HT1080 (cell line): ENCODE measurements at regions not wholly inside any gene's neighbourhood (a gene's known extent, or its start where the extent isn't known, plus 50 kb on each side); places are given as distances from the start of the nearest gene placed in this dataset. TPM values are rescaled to one million over a fixed set of nuclear protein-coding genes. Genes with fewer than 3 reads are reported as not detected.

Experiments used
- DNase-seq: peaks from one replicate; pipeline ENCODE4 v3.0.0-alpha.2; 2015; ENCODE audit warnings: low read depth
- small RNA-seq: library from RNA; depleted of rRNA; stranded (forward); fragments of <200 nt; gene quantifications from one replicate; pipeline ENCODE3, GENCODE V24; 2014

- no peak for DNase-seq
These were observed 163.9 kb downstream of the HIPK3 start for GRCh38 chr11:33420959-33421566.

GRCh38 chr11:33419924-33420323 lies 162.7 kb downstream of the HIPK3 start:
- DNase-seq, result no peak

GRCh38 chr11:33417121-33417520 lies 159.9 kb downstream of the HIPK3 start:
- no peak for DNase-seq

GRCh38 chr11:33413301-33413700 lies 156.1 kb downstream of the HIPK3 start:
- DNase-seq, result no peak

GRCh38 chr11:33412241-33412640 lies 155.1 kb downstream of the HIPK3 start:
- DNase-seq, result no peak

GRCh38 chr11:33411751-33412150 lies 154.6 kb downstream of the HIPK3 start:
- no peak for DNase-seq

GRCh38 chr11:33410086-33410765 lies 153.0 kb downstream of the HIPK3 start:
- no peak for DNase-seq

Small RNAs in the stretch of these regions (small RNA-seq; reads per million reads assigned to genes)
- gene AL133399.1, result not detected
